NB4 (cell line): ENCODE measurements at regions not wholly inside any gene's neighbourhood (a gene's known extent, or its start where the extent isn't known, plus 50 kb on each side); places are given as distances from the start of the nearest gene placed in this dataset.

Experiments used
- MYC ChIP-seq: IDR thresholded peaks from 2 replicates; pipeline ENCODE4 v1.6.1; 2011; ENCODE audit warnings: low read depth, low read length
- POLR2A ChIP-seq: IDR thresholded peaks from 2 replicates; pipeline ENCODE4 v1.6.1; 2011; ENCODE audit warnings: mild to moderate bottlenecking; ENCODE audit not compliant: insufficient read length; ENCODE audit errors: extremely low read depth
- TF ChIP-seq, protein P1 (sequence below): IDR thresholded peaks from one replicate; pipeline ENCODE4 v1.5.1; 2012; ENCODE audit warnings: low read depth, low read length
- TF ChIP-seq, protein P2 (sequence below): IDR thresholded peaks from 2 replicates; pipeline ENCODE4 v1.6.1; 2011; ENCODE audit warnings: low read depth, low read length

DNA sequence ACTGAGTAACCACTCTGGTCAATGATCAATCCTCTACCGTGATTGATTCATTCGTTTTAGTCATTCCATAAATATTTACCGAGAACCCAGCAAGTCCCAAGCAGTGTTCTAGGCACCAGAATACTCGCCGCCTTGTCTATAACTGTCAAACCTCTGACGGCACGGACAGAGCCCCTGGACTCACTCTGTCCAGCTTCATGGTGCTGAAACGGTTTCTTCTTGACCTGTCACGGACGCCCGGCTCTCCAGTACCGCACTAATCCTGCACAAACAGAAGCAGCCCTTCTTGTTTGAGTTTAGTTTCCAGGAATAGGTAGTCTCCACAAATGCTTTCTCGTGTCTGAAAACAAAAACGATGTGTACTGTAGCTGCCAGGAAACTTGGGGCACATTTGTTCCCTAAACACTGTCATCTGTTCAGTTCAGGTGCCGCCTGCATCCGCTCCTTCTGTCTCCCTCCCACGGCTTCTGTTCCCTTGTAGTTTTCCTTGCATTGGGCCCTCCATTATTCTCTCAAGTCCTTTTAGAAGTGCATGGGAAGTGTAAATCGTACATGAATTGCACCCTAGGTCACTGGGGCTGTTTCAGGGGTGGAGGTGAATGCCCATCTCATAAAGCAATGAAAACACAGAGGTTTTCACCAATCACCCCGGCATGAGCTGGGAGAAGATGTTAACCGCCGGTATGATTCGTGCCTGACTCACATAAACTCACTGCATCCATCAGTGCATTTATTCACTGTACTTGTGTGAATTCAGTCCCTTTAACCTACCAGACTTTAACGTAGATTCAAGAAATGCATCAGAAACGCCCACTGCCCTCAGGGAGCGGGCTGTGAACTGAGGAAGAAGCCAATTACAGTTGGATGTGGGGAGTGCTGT, 209.3 kb upstream of the CDH4 start:
- TF ChIP-seq, protein P1, sequence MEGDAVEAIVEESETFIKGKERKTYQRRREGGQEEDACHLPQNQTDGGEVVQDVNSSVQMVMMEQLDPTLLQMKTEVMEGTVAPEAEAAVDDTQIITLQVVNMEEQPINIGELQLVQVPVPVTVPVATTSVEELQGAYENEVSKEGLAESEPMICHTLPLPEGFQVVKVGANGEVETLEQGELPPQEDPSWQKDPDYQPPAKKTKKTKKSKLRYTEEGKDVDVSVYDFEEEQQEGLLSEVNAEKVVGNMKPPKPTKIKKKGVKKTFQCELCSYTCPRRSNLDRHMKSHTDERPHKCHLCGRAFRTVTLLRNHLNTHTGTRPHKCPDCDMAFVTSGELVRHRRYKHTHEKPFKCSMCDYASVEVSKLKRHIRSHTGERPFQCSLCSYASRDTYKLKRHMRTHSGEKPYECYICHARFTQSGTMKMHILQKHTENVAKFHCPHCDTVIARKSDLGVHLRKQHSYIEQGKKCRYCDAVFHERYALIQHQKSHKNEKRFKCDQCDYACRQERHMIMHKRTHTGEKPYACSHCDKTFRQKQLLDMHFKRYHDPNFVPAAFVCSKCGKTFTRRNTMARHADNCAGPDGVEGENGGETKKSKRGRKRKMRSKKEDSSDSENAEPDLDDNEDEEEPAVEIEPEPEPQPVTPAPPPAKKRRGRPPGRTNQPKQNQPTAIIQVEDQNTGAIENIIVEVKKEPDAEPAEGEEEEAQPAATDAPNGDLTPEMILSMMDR = no peak
- TF ChIP-seq MYC = no peak
- TF ChIP-seq, protein P2, sequence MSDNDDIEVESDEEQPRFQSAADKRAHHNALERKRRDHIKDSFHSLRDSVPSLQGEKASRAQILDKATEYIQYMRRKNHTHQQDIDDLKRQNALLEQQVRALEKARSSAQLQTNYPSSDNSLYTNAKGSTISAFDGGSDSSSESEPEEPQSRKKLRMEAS = no peak
- TF ChIP-seq POLR2A = no peak
